ENCODE measurements at regions not wholly inside any gene's neighbourhood (a gene's known extent, or its start where the extent isn't known, plus 50 kb on each side); places are given as distances from the start of the nearest gene placed in this dataset.
A peak's percentile ranks its signal among the peaks of the same experiment; 100 is the strongest.

DNA sequence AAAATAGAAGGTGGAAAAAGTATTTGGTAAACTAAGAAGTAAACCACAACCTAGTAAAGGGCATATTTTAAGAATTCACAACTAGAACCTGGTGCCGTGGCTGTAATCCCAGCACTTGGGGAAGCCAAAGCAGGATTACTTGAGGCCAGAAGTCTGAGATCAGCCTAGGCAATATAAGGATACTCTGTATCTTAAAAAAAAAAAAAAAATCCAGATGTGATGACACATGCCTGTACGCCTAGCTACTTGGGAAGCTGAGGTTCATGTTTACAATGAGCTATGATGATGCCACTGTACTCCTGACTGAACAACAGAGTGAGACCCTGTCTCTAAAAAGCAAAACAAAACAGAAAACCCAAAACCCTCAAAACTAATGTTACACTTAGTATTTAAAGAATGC is 156.5 kb upstream of the XIST start:
- H3K27me3 Mint-ChIP-seq (ENCODE audit: low read depth): no peaks in the 10 kb centered on the region
- TF ChIP-seq ZNF317 (CRISPR knock-in tag; IDR thresholded peaks at IDR 0.05; ENCODE audit: borderline replicate concordance, low read depth) (no peak), ZNF512 (CRISPR knock-in tag; IDR thresholded peaks at IDR 0.05; ENCODE audit: borderline replicate concordance) (no peak), FOXP1 (CRISPR knock-in tag; IDR thresholded peaks at IDR 0.05; ENCODE audit: borderline replicate concordance) (no peak), NFE2L1 (CRISPR knock-in tag; IDR thresholded peaks at IDR 0.05) (no peak), FOXP4 (CRISPR knock-in tag; IDR thresholded peaks at IDR 0.05) (no peak), ATF1 (CRISPR knock-in tag; IDR thresholded peaks at IDR 0.05) (no peak), CREB1 (CRISPR knock-in tag; IDR thresholded peaks at IDR 0.05) (no peak), FOXJ3 (CRISPR knock-in tag; IDR thresholded peaks at IDR 0.05; ENCODE audit: borderline replicate concordance) (no peak), IRF2 (CRISPR knock-in tag; IDR thresholded peaks at IDR 0.05; ENCODE audit: borderline replicate concordance, low read depth) (no peak), NR3C1 (CRISPR knock-in tag; conservative IDR thresholded peaks at IDR 0.05; ENCODE audit: low read depth) (no peak), TEAD4 (CRISPR knock-in tag; IDR thresholded peaks at IDR 0.05) (no peak), ELF4 (CRISPR knock-in tag; IDR thresholded peaks at IDR 0.05; ENCODE audit: low read depth) (no peak)
- TF ChIP-seq, protein P1, sequence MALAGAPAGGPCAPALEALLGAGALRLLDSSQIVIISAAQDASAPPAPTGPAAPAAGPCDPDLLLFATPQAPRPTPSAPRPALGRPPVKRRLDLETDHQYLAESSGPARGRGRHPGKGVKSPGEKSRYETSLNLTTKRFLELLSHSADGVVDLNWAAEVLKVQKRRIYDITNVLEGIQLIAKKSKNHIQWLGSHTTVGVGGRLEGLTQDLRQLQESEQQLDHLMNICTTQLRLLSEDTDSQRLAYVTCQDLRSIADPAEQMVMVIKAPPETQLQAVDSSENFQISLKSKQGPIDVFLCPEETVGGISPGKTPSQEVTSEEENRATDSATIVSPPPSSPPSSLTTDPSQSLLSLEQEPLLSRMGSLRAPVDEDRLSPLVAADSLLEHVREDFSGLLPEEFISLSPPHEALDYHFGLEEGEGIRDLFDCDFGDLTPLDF (CRISPR knock-in tag; IDR thresholded peaks at IDR 0.05): no peak
- TF ChIP-seq, protein P2, sequence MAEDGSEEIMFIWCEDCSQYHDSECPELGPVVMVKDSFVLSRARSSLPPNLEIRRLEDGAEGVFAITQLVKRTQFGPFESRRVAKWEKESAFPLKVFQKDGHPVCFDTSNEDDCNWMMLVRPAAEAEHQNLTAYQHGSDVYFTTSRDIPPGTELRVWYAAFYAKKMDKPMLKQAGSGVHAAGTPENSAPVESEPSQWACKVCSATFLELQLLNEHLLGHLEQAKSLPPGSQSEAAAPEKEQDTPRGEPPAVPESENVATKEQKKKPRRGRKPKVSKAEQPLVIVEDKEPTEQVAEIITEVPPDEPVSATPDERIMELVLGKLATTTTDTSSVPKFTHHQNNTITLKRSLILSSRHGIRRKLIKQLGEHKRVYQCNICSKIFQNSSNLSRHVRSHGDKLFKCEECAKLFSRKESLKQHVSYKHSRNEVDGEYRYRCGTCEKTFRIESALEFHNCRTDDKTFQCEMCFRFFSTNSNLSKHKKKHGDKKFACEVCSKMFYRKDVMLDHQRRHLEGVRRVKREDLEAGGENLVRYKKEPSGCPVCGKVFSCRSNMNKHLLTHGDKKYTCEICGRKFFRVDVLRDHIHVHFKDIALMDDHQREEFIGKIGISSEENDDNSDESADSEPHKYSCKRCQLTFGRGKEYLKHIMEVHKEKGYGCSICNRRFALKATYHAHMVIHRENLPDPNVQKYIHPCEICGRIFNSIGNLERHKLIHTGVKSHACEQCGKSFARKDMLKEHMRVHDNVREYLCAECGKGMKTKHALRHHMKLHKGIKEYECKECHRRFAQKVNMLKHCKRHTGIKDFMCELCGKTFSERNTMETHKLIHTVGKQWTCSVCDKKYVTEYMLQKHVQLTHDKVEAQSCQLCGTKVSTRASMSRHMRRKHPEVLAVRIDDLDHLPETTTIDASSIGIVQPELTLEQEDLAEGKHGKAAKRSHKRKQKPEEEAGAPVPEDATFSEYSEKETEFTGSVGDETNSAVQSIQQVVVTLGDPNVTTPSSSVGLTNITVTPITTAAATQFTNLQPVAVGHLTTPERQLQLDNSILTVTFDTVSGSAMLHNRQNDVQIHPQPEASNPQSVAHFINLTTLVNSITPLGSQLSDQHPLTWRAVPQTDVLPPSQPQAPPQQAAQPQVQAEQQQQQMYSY (CRISPR knock-in tag; IDR thresholded peaks at IDR 0.05): no peak
- TF ChIP-seq, protein P3, sequence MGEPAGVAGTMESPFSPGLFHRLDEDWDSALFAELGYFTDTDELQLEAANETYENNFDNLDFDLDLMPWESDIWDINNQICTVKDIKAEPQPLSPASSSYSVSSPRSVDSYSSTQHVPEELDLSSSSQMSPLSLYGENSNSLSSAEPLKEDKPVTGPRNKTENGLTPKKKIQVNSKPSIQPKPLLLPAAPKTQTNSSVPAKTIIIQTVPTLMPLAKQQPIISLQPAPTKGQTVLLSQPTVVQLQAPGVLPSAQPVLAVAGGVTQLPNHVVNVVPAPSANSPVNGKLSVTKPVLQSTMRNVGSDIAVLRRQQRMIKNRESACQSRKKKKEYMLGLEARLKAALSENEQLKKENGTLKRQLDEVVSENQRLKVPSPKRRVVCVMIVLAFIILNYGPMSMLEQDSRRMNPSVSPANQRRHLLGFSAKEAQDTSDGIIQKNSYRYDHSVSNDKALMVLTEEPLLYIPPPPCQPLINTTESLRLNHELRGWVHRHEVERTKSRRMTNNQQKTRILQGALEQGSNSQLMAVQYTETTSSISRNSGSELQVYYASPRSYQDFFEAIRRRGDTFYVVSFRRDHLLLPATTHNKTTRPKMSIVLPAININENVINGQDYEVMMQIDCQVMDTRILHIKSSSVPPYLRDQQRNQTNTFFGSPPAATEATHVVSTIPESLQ (CRISPR knock-in tag; IDR thresholded peaks at IDR 0.05): no peak
- TF ChIP-seq, protein P4, sequence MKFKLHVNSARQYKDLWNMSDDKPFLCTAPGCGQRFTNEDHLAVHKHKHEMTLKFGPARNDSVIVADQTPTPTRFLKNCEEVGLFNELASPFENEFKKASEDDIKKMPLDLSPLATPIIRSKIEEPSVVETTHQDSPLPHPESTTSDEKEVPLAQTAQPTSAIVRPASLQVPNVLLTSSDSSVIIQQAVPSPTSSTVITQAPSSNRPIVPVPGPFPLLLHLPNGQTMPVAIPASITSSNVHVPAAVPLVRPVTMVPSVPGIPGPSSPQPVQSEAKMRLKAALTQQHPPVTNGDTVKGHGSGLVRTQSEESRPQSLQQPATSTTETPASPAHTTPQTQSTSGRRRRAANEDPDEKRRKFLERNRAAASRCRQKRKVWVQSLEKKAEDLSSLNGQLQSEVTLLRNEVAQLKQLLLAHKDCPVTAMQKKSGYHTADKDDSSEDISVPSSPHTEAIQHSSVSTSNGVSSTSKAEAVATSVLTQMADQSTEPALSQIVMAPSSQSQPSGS (CRISPR knock-in tag; IDR thresholded peaks at IDR 0.05; ENCODE audit: borderline replicate concordance, low read depth): no peak
- TF ChIP-seq, protein P5, sequence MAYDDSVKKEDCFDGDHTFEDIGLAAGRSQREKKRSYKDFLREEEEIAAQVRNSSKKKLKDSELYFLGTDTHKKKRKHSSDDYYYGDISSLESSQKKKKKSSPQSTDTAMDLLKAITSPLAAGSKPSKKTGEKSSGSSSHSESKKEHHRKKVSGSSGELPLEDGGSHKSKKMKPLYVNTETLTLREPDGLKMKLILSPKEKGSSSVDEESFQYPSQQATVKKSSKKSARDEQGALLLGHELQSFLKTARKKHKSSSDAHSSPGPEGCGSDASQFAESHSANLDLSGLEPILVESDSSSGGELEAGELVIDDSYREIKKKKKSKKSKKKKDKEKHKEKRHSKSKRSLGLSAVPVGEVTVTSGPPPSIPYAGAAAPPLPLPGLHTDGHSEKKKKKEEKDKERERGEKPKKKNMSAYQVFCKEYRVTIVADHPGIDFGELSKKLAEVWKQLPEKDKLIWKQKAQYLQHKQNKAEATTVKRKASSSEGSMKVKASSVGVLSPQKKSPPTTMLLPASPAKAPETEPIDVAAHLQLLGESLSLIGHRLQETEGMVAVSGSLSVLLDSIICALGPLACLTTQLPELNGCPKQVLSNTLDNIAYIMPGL (CRISPR knock-in tag; IDR thresholded peaks at IDR 0.05): no peak
- TF ChIP-seq, protein P6, sequence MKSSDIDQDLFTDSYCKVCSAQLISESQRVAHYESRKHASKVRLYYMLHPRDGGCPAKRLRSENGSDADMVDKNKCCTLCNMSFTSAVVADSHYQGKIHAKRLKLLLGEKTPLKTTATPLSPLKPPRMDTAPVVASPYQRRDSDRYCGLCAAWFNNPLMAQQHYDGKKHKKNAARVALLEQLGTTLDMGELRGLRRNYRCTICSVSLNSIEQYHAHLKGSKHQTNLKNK (CRISPR knock-in tag; IDR thresholded peaks at IDR 0.05): no peak
- no peaks in the 10 kb centered on the region for H3K4me1 Mint-ChIP-seq
- peaks cover 25% of the 10 kb centered on the region for H3K9me3 Mint-ChIP-seq
- H3K4me3 Mint-ChIP-seq: no peak overlapping the region
- DNase-seq (ENCODE audit: low spot score): no peak
- ChIA-PET CTCF (no interaction called here), POLR2A (no interaction called here)
- peak overlapping the region; percentile 49; the same call in 1 of the 2 replicates for H3K27ac Mint-ChIP-seq
- ATAC-seq: no peak
- peaks cover 25% of the 10 kb centered on the region for H3K36me3 Mint-ChIP-seq
